ENCODE measurements at regions not wholly inside any gene's neighbourhood (a gene's known extent, or its start where the extent isn't known, plus 50 kb on each side); places are given as distances from the start of the nearest gene placed in this dataset.

DNA sequence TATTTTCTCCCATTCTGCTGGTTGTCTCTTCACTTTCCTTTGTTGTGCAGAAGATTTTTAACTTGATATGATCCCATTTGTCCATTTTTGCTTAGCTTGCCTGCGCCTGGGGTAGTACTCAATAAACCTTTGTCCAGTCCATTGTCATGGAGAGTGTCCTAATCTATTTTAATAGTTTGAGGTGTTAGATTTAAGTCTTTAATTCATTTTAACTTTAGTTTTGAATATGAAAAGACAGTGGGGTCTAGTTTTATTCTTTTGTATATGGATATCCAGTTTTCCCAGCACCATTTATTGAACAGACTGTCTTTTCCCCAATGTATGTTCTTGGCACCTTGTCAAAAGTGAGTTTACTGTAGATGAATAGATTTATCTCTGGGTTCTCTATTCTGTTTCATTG lies 76.0 kb upstream of the ITM2A start:
- Histone ChIP-seq H3K36me3 (no peaks in the 10 kb centered on the region), H3K27ac (no peak overlapping the region), H3K27me3 (replicated peaks in 1 of 7) (no peaks in the 10 kb centered on the region), H3K4me3 (no peak overlapping the region), H3K9me3 (no peaks in the 10 kb centered on the region), H3K4me1 (no peaks in the 10 kb centered on the region)
- intact Hi-C loops (cut with DNase I; ENCODE audit: low total_unique reads): no loop called here
- no peak for DNase-seq
- TF ChIP-seq, protein P1, sequence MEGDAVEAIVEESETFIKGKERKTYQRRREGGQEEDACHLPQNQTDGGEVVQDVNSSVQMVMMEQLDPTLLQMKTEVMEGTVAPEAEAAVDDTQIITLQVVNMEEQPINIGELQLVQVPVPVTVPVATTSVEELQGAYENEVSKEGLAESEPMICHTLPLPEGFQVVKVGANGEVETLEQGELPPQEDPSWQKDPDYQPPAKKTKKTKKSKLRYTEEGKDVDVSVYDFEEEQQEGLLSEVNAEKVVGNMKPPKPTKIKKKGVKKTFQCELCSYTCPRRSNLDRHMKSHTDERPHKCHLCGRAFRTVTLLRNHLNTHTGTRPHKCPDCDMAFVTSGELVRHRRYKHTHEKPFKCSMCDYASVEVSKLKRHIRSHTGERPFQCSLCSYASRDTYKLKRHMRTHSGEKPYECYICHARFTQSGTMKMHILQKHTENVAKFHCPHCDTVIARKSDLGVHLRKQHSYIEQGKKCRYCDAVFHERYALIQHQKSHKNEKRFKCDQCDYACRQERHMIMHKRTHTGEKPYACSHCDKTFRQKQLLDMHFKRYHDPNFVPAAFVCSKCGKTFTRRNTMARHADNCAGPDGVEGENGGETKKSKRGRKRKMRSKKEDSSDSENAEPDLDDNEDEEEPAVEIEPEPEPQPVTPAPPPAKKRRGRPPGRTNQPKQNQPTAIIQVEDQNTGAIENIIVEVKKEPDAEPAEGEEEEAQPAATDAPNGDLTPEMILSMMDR (IDR thresholded peaks at IDR 0.05 in 8 of 11, conservative IDR thresholded peaks at IDR 0.05 in 3 of 11): no peak
- no peak for TF ChIP-seq POLR2AphosphoS5 (IDR thresholded peaks at IDR 0.05)
- TF ChIP-seq POLR2A (IDR thresholded peaks at IDR 0.05): no peak
- WGBS, 5 donors: 66 to 100% (median 95%) methylated on average over 1 of the region's 1 CpG

DNA sequence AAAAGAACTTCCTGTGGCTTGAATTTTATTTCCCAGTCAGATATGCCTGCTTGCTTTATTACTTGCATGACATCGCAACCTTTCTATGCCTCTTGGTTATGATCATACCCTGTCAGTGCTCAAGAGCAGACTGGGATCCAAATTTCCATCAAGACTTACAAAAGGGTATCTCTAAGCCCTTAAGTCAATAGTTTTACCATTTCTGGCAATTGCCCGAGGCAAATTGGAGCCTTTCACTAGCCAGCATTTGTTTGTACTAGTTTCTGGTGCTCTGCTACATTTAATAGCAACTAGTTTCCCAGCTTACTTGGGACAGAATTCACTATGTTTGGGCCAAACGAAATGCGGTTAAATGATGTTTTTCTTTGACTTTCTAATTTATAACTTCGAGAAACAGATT lies 73.2 kb upstream of the ITM2A start:
- DNase-seq: no peak
- TF ChIP-seq, protein P1 (IDR thresholded peaks at IDR 0.05 in 8 of 11, conservative IDR thresholded peaks at IDR 0.05 in 3 of 11): no peak
- TF ChIP-seq POLR2AphosphoS5 (IDR thresholded peaks at IDR 0.05) (no peak), POLR2A (IDR thresholded peaks at IDR 0.05) (no peak)
- 76 to 93% (median 89%) methylated on average over 5 of the region's 5 CpGs for WGBS, 5 donors
- no peaks in the 10 kb centered on the region for H3K36me3 ChIP-seq
- H3K4me1 ChIP-seq: no peaks in the 10 kb centered on the region
- peaks cover 0 to 10% (median 0%) of the 10 kb centered on the region in 8 donors for H3K9me3 ChIP-seq
- H3K27me3 ChIP-seq (replicated peaks in 1 of 7): no peaks in the 10 kb centered on the region
- no peak overlapping the region for H3K4me3 ChIP-seq
- no peak overlapping the region for H3K27ac ChIP-seq
- intact Hi-C loops (cut with DNase I; ENCODE audit: low total_unique reads): no loop called here
